Right lobe of liver (tissue), 4 donors: ENCODE measurements at regions not wholly inside any gene's neighbourhood (a gene's known extent, or its start where the extent isn't known, plus 50 kb on each side); places are given as distances from the start of the nearest gene placed in this dataset.

Source experiments
- POLR2A ChIP-seq: fragments of 450-650 bp; IDR thresholded peaks from one replicate; pipeline ENCODE4 v1.6.1; 2017; ENCODE audit warnings: antibody characterized with exemption, mild to moderate bottlenecking
- TF ChIP-seq, protein P1 (sequence below), 4 donors: fragments of 200-600 bp in 3 of 4; fragments of 450-650 bp in 1 of 4; IDR thresholded peaks; one replicate each; pipeline versions ENCODE4 v1.5.1 to v1.8.0; 2016 to 2022; ENCODE audit warnings: antibody characterized with exemption in 4 of 4, mild to moderate bottlenecking in 2 of 4
- donor health status: DM: no; HTN: no; CAD: no.
- donor health status: DM: no; HTN: no; CAD: no.
- donor health status: DM: no; HTN: yes; CAD: no.

- TF ChIP-seq, protein P1, sequence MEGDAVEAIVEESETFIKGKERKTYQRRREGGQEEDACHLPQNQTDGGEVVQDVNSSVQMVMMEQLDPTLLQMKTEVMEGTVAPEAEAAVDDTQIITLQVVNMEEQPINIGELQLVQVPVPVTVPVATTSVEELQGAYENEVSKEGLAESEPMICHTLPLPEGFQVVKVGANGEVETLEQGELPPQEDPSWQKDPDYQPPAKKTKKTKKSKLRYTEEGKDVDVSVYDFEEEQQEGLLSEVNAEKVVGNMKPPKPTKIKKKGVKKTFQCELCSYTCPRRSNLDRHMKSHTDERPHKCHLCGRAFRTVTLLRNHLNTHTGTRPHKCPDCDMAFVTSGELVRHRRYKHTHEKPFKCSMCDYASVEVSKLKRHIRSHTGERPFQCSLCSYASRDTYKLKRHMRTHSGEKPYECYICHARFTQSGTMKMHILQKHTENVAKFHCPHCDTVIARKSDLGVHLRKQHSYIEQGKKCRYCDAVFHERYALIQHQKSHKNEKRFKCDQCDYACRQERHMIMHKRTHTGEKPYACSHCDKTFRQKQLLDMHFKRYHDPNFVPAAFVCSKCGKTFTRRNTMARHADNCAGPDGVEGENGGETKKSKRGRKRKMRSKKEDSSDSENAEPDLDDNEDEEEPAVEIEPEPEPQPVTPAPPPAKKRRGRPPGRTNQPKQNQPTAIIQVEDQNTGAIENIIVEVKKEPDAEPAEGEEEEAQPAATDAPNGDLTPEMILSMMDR (IDR thresholded peaks at IDR 0.05): no peak
- no peak for TF ChIP-seq POLR2A
These were observed 324.6 kb downstream of the KLF12 start for GRCh38 chr13:73809561-73809960.
